A673 (cell line): ENCODE measurements at regions not wholly inside any gene's neighbourhood (a gene's known extent, or its start where the extent isn't known, plus 50 kb on each side); places are given as distances from the start of the nearest gene placed in this dataset.

Experiments
- BruUV-seq: library from RNA; stranded (reverse); fragments of 400-500 nt; replicated peaks from 2 replicates; lab custom pipeline; 2021; lab: Mats Ljungman, UMichigan
- CTCF ChIA-PET: fragments of 300-600 bp; sonication (Branson Sonifier 250); formaldehyde crosslinking; loops from one replicate; lab custom pipeline; 2022; ENCODE audit warnings: antibody characterized with exemption; lab: Charles Lee
- POLR2A ChIA-PET: fragments of 300-600 bp; sonication (Branson Sonifier 250); formaldehyde crosslinking; loops from one replicate; lab custom pipeline; 2022; ENCODE audit warnings: antibody characterized with exemption; ENCODE audit not compliant: low non-redundant PET; lab: Charles Lee
- DNase-seq: peaks from one replicate; pipeline ENCODE4 v3.0.0-alpha.2; 2015; ENCODE audit warnings: low spot score
- H3K27ac ChIP-seq: fragments of 200-600 bp; sonication (generic); 2 replicates; pipeline ENCODE4 v1.5.1; 2016; ENCODE audit warnings: mixed run types, low read depth, mild to moderate bottlenecking, mixed read lengths, antibody characterized with exemption, low read length; ENCODE audit not compliant: poor library complexity, severe bottlenecking
- H3K27me3 ChIP-seq: fragments of 200-600 bp; sonication (generic); replicated peaks from 2 replicates; pipeline ENCODE4 v1.6.1; 2017; ENCODE audit warnings: mixed run types, low read depth, mild to moderate bottlenecking, mixed read lengths, antibody characterized with exemption, low read length; ENCODE audit not compliant: insufficient read depth, poor library complexity
- H3K36me3 ChIP-seq: fragments of 200-600 bp; sonication (generic); 2 replicates; pipeline ENCODE4 v1.6.1; 2016; ENCODE audit warnings: mixed run types, mild to moderate bottlenecking, mixed read lengths, antibody characterized with exemption, low read length; ENCODE audit not compliant: insufficient read depth, poor library complexity, severe bottlenecking
- H3K4me1 ChIP-seq: fragments of 200-600 bp; sonication (generic); 2 replicates; pipeline ENCODE4 v1.6.1; 2017; ENCODE audit warnings: mixed run types, mild to moderate bottlenecking, mixed read lengths, antibody characterized with exemption, low read length; ENCODE audit not compliant: insufficient read depth, poor library complexity, severe bottlenecking
- H3K4me3 ChIP-seq: fragments of 200-600 bp; sonication (generic); 2 replicates; pipeline ENCODE4 v1.5.1; 2016; ENCODE audit warnings: low read depth, mixed run types, mild to moderate bottlenecking, mixed read lengths, low read length; ENCODE audit not compliant: poor library complexity, severe bottlenecking
- H3K9me3 ChIP-seq: fragments of 200-600 bp; sonication (generic); 2 replicates; pipeline ENCODE4 v1.6.1; 2016; ENCODE audit warnings: mixed run types, low read depth, mild to moderate bottlenecking, mixed read lengths, antibody characterized with exemption, low read length; ENCODE audit not compliant: poor library complexity, severe bottlenecking
- EZH2 ChIP-seq: fragments of 200-600 bp; sonication (generic); IDR thresholded peaks from 2 replicates; pipeline ENCODE4 v1.6.1; 2017; ENCODE audit warnings: borderline replicate concordance, low read depth, mild to moderate bottlenecking, mixed read lengths, antibody characterized with exemption, low read length; ENCODE audit not compliant: poor library complexity, severe bottlenecking
- intact Hi-C: fragments of 100-400 bp; cut with micrococcal nuclease; formaldehyde crosslinking; loops from one replicate; pipeline ENCODE4 v1.10.0; 2022; ENCODE audit not compliant: unreplicated experiment
- TF ChIP-seq, protein P1 (sequence below): fragments of 300-800, 200-600 bp; sonication (generic); conservative IDR thresholded peaks from 2 replicates; pipeline ENCODE4 v1.5.1; 2017; ENCODE audit warnings: low read depth, mild to moderate bottlenecking, antibody characterized with exemption, low read length, moderate library complexity, mixed read lengths

DNA sequence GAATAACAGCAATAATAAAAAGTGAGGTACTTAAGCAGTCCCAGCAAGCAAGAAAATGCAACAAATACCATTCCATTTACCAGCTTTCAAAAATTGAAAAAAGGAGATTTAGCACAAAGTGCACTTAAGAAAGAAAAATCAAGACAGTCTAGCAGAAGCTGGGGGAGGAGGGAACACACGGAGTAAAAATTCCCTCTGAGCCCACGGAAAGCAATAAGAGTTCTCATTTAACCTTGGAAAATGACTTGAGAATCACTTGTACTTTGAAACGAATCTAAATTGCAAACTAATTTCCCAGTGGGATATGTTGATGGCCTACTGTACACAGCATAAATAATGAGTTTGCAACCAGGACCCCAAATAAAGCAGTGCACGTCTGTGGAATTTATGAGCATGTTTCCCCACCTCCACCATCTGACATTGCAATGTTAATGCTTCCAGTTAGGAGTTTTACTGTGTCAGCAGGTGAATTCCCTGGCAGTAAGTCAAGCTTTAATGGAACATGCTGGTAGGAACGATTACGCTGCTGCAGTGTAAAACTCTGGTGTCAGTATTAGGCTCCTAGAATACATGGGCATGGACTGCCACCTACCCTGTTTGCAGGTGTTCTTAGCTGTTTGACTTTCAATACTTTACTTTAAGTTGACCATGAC lies 386.8 kb downstream of the HDGFL1 start:
- CTCF ChIA-PET, result no interaction called here
- Histone ChIP-seq H3K9me3 (no peaks in the 10 kb centered on the region), H3K27ac (no peak overlapping the region), H3K4me3 (no peak overlapping the region), H3K4me1 (no peaks in the 10 kb centered on the region), H3K27me3 (no peaks in the 10 kb centered on the region), H3K36me3 (no peaks in the 10 kb centered on the region)
- no TSS peak for BruUV-seq
- intact Hi-C loops, result no loop called here
- POLR2A ChIA-PET, result no interaction called here
- DNase-seq, result no peak
- TF ChIP-seq, protein P1, sequence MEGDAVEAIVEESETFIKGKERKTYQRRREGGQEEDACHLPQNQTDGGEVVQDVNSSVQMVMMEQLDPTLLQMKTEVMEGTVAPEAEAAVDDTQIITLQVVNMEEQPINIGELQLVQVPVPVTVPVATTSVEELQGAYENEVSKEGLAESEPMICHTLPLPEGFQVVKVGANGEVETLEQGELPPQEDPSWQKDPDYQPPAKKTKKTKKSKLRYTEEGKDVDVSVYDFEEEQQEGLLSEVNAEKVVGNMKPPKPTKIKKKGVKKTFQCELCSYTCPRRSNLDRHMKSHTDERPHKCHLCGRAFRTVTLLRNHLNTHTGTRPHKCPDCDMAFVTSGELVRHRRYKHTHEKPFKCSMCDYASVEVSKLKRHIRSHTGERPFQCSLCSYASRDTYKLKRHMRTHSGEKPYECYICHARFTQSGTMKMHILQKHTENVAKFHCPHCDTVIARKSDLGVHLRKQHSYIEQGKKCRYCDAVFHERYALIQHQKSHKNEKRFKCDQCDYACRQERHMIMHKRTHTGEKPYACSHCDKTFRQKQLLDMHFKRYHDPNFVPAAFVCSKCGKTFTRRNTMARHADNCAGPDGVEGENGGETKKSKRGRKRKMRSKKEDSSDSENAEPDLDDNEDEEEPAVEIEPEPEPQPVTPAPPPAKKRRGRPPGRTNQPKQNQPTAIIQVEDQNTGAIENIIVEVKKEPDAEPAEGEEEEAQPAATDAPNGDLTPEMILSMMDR, result no peak
- no peak for TF ChIP-seq EZH2

DNA sequence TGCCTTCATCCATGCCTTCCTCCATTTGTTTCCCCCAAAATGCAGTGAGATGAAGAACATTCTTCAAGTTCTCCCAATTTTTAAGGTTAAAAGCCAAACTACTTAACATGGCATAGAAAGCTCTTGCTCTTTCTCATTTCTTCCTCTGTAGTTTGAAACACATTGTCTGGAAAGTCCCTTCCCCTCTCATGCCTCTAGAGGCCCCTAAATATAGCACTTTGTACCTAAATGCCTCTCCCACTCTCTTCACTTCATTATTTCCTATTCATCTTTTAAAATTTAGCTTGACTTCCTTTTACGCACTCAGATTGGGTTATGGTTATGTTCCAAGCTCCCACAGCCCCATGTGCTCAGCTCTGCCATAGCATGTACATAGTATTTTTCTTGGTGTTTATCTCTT lies 389.3 kb downstream of the HDGFL1 start:
- Histone ChIP-seq H3K36me3 (no peaks in the 10 kb centered on the region), H3K9me3 (no peaks in the 10 kb centered on the region), H3K27ac (no peak overlapping the region), H3K27me3 (no peaks in the 10 kb centered on the region), H3K4me3 (no peak overlapping the region), H3K4me1 (no peaks in the 10 kb centered on the region)
- ChIA-PET CTCF (no interaction called here), POLR2A (no interaction called here)
- TF ChIP-seq EZH2, result no peak
- TF ChIP-seq, protein P1, result no peak
- DNase-seq, result no peak
- BruUV-seq, result no TSS peak
- intact Hi-C loops, result no loop called here

DNA sequence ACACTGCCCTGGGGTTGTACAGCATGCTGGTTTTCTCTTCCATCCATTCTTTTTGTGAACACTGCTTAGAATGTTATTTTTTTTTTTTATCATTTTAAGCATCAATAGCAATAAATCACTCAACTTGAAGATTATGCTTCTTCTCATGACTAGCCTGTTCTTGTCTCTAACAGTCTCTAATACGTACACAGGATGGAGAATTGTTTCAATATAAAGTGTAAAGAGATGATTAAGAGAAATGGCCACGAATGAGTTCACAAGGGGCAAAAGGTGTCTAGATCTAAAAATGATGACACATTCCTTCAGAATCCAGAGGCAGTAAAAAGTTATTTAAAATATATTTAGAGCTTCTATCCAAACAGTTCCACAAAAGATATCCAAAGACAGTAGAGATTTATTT lies 390.2 kb downstream of the HDGFL1 start:
- BruUV-seq, result no TSS peak
- TF ChIP-seq, protein P1, result no peak
- TF ChIP-seq EZH2, result no peak
- intact Hi-C loops, result no loop called here
- Histone ChIP-seq H3K27ac (no peak overlapping the region), H3K4me3 (no peak overlapping the region), H3K27me3 (no peaks in the 10 kb centered on the region), H3K9me3 (no peaks in the 10 kb centered on the region), H3K36me3 (no peaks in the 10 kb centered on the region), H3K4me1 (no peaks in the 10 kb centered on the region)
- CTCF ChIA-PET, result no interaction called here
- POLR2A ChIA-PET, result no interaction called here
- no peak for DNase-seq
